ENCODE measurements at regions not wholly inside any gene's neighbourhood (a gene's known extent, or its start where the extent isn't known, plus 50 kb on each side); places are given as distances from the start of the nearest gene placed in this dataset.

GRCh38 chr9:29939559-29939958 lies 2366.3 kb upstream of the C9orf72 start:
- Histone ChIP-seq H3K4me3 (replicated peaks in 1 of 2; ENCODE audit: low read depth in 1 of 2, low read length in 2 of 2) (no peak overlapping the region), H3K4me1 (ENCODE audit: control insufficient read depth in 1 of 2, insufficient read depth in 2 of 2, low read length in 2 of 2) (no peaks in the 10 kb centered on the region), H3K36me3 (ENCODE audit: control insufficient read depth in 1 of 2, insufficient read depth in 2 of 2, low read length in 2 of 2) (no peaks in the 10 kb centered on the region), H3K9ac (ENCODE audit: low read length) (no peak overlapping the region), H4K20me1 (ENCODE audit: insufficient read depth) (no peaks in the 10 kb centered on the region), H3K9me3 (ENCODE audit: control insufficient read depth in 1 of 2, insufficient read depth in 1 of 2, low read depth in 1 of 2, low read length in 2 of 2) (peaks cover 0 to 5% of the 10 kb centered on the region in 2 experiments; a peak in 1 of 4 replicates), H3K27ac (ENCODE audit: low read depth, low read length) (no peak overlapping the region), H3K79me2 (ENCODE audit: insufficient read depth, low read length) (no peaks in the 10 kb centered on the region), H3K9me2 (ENCODE audit: insufficient read depth) (no peaks in the 10 kb centered on the region), H3K27me3 (ENCODE audit: insufficient read depth, low read length) (no peaks in the 10 kb centered on the region), H3K4me2 (ENCODE audit: low read length) (no peak overlapping the region), H2AFZ (ENCODE audit: low read depth, low read length, poor library complexity, severe bottlenecking) (no peak overlapping the region)
- no TSS peak for BruUV-seq (replicated peaks)
- intact Hi-C loops (cut with micrococcal nuclease): no loop called here
- RAD21 ChIA-PET (ENCODE audit: low non-redundant PET in 1 of 2, low total read pairs in 2 of 2, uncharacterized antibody in 2 of 2, unreplicated experiment in 2 of 2): no interaction called here
- no peak for TF ChIP-seq TCF7L2 (IDR thresholded peaks at IDR 0.05; ENCODE audit: borderline replicate concordance, extremely low read depth, insufficient read depth, insufficient read length)
- no peak for TF ChIP-seq YY1 (IDR thresholded peaks at IDR 0.05; ENCODE audit: extremely low read depth, insufficient replicate concordance, low read depth, low read length)
- TF ChIP-seq, protein P1, sequence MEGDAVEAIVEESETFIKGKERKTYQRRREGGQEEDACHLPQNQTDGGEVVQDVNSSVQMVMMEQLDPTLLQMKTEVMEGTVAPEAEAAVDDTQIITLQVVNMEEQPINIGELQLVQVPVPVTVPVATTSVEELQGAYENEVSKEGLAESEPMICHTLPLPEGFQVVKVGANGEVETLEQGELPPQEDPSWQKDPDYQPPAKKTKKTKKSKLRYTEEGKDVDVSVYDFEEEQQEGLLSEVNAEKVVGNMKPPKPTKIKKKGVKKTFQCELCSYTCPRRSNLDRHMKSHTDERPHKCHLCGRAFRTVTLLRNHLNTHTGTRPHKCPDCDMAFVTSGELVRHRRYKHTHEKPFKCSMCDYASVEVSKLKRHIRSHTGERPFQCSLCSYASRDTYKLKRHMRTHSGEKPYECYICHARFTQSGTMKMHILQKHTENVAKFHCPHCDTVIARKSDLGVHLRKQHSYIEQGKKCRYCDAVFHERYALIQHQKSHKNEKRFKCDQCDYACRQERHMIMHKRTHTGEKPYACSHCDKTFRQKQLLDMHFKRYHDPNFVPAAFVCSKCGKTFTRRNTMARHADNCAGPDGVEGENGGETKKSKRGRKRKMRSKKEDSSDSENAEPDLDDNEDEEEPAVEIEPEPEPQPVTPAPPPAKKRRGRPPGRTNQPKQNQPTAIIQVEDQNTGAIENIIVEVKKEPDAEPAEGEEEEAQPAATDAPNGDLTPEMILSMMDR (IDR thresholded peaks at IDR 0.05 in 2 of 3, conservative IDR thresholded peaks at IDR 0.05 in 1 of 3; ENCODE audit: borderline replicate concordance in 1 of 3, insufficient read depth in 1 of 3, low read depth in 2 of 3, low read length in 2 of 3): no peak
- no peak for TF ChIP-seq CEBPB (IDR thresholded peaks at IDR 0.05; ENCODE audit: low read depth)
- TF ChIP-seq ZNF274 (IDR thresholded peaks at IDR 0.05; ENCODE audit: low read depth, low read length): no peak
- TF ChIP-seq EZH2phosphoT487 (IDR thresholded peaks at IDR 0.05; ENCODE audit: borderline replicate concordance): no peak
- TF ChIP-seq RAD21 (IDR thresholded peaks at IDR 0.05; ENCODE audit: low read depth): no peak
- TF ChIP-seq REST (IDR thresholded peaks at IDR 0.05; ENCODE audit: low read depth): no peak
- no peak for TF ChIP-seq EGR1 (IDR thresholded peaks at IDR 0.05; ENCODE audit: low read depth)
- no peak for TF ChIP-seq CBX3 (IDR thresholded peaks at IDR 0.05; ENCODE audit: low read depth)
- TF ChIP-seq ZFX (IDR thresholded peaks at IDR 0.05): no peak
- no peak for ATAC-seq
- DNase-seq (ENCODE audit: low read depth, low spot score): no peak
- POLR2A ChIA-PET: no interaction called here
- CTCF ChIA-PET: no interaction called here
